ENCODE measurements at regions not wholly inside any gene's neighbourhood (a gene's known extent, or its start where the extent isn't known, plus 50 kb on each side); places are given as distances from the start of the nearest gene placed in this dataset.

GRCh38 chr4:175944126-175944910 lies 121.3 kb upstream of the WDR17 start:
- ChIA-PET CTCF (no interaction called here), RAD21 (ENCODE audit: low non-redundant PET in 1 of 2, low total read pairs in 2 of 2, uncharacterized antibody in 2 of 2, unreplicated experiment in 2 of 2) (no interaction called here), POLR2A (no interaction called here)
- H3K4me3 ChIP-seq (replicated peaks in 1 of 2; ENCODE audit: low read depth in 1 of 2, low read length in 2 of 2): no peak overlapping the region
- no peaks in the 10 kb centered on the region for H3K27me3 ChIP-seq (ENCODE audit: insufficient read depth, low read length)
- no peak for ATAC-seq
- H3K36me3 ChIP-seq (ENCODE audit: control insufficient read depth in 1 of 2, insufficient read depth in 2 of 2, low read length in 2 of 2): no peaks in the 10 kb centered on the region
- H3K4me2 ChIP-seq (ENCODE audit: low read length): no peak overlapping the region
- DNase-seq (ENCODE audit: low read depth, low spot score): no peak
- no TSS peak for BruUV-seq (replicated peaks)
- no peaks in the 10 kb centered on the region for H3K79me2 ChIP-seq (ENCODE audit: insufficient read depth, low read length)
- H4K20me1 ChIP-seq (ENCODE audit: insufficient read depth): no peaks in the 10 kb centered on the region
- H3K4me1 ChIP-seq (ENCODE audit: control insufficient read depth in 1 of 2, insufficient read depth in 2 of 2, low read length in 2 of 2): no peaks in the 10 kb centered on the region
- H2AFZ ChIP-seq (ENCODE audit: low read depth, low read length, poor library complexity, severe bottlenecking): no peak overlapping the region
- H3K27ac ChIP-seq (ENCODE audit: low read depth, low read length): no peak overlapping the region
- intact Hi-C loops (cut with micrococcal nuclease): loop anchor here (10.0 kb wide), 1 partner anchor 330 kb away; no protein-coding TSS in a partner anchor
- no peaks in the 10 kb centered on the region for H3K9me2 ChIP-seq (ENCODE audit: insufficient read depth)
- H3K9ac ChIP-seq (ENCODE audit: low read length): no peak overlapping the region
- no peaks in the 10 kb centered on the region for H3K9me3 ChIP-seq (ENCODE audit: control insufficient read depth in 1 of 2, insufficient read depth in 1 of 2, low read depth in 1 of 2, low read length in 2 of 2)
- TF ChIP-seq TCF7L2 (IDR thresholded peaks at IDR 0.05; ENCODE audit: borderline replicate concordance, extremely low read depth, insufficient read depth, insufficient read length): no peak
- TF ChIP-seq ATF3 (IDR thresholded peaks at IDR 0.05): no peak
- TF ChIP-seq MAX (IDR thresholded peaks at IDR 0.05): no peak
- TF ChIP-seq CTCF (IDR thresholded peaks at IDR 0.05 in 2 of 3, conservative IDR thresholded peaks at IDR 0.05 in 1 of 3; ENCODE audit: borderline replicate concordance in 1 of 3, insufficient read depth in 1 of 3, low read depth in 2 of 3, low read length in 2 of 3): no peak
- TF ChIP-seq POLR2A (IDR thresholded peaks at IDR 0.05; ENCODE audit: borderline replicate concordance, extremely low read depth, insufficient read depth, insufficient read length): no peak
- TF ChIP-seq EGR1 (IDR thresholded peaks at IDR 0.05; ENCODE audit: low read depth): no peak
- no peak for TF ChIP-seq CBX3 (IDR thresholded peaks at IDR 0.05; ENCODE audit: low read depth)
- TF ChIP-seq REST (IDR thresholded peaks at IDR 0.05; ENCODE audit: low read depth): no peak
- TF ChIP-seq EZH2 (IDR thresholded peaks at IDR 0.05): no peak
- no peak for TF ChIP-seq EZH2phosphoT487 (IDR thresholded peaks at IDR 0.05; ENCODE audit: borderline replicate concordance)
- no peak for TF ChIP-seq JUND (IDR thresholded peaks at IDR 0.05)
- no peak for TF ChIP-seq FOSL1 (IDR thresholded peaks at IDR 0.05; ENCODE audit: low read depth)
- TF ChIP-seq ZFX (IDR thresholded peaks at IDR 0.05): no peak
- TF ChIP-seq SRF (IDR thresholded peaks at IDR 0.05; ENCODE audit: low read depth): no peak
- TF ChIP-seq ELF1 (IDR thresholded peaks at IDR 0.05; ENCODE audit: borderline replicate concordance, low read depth): no peak
- TF ChIP-seq SP1 (IDR thresholded peaks at IDR 0.05; ENCODE audit: low read depth): no peak
- TF ChIP-seq YY1 (IDR thresholded peaks at IDR 0.05; ENCODE audit: extremely low read depth, insufficient replicate concordance, low read depth, low read length): no peak
- no peak for TF ChIP-seq CEBPB (IDR thresholded peaks at IDR 0.05; ENCODE audit: low read depth)
- TF ChIP-seq POLR2AphosphoS5 (IDR thresholded peaks at IDR 0.05; ENCODE audit: low read depth, low read length): no peak
- no peak for TF ChIP-seq ZNF274 (IDR thresholded peaks at IDR 0.05; ENCODE audit: low read depth, low read length)
